AG10803 (cell line): ENCODE measurements at regions not wholly inside any gene's neighbourhood (a gene's known extent, or its start where the extent isn't known, plus 50 kb on each side); places are given as distances from the start of the nearest gene placed in this dataset.

Experiments used
- DNase-seq: peaks from one replicate; pipeline ENCODE4 v3.0.0; 2010; ENCODE audit warnings: low read depth
- H3K4me3 ChIP-seq: 2 replicates; pipeline ENCODE4 v1.5.1; 2011; ENCODE audit warnings: mild to moderate bottlenecking, low read length, control low read depth
- CTCF ChIP-seq: conservative IDR thresholded peaks from 2 replicates; pipeline ENCODE4 v1.5.1; 2011; ENCODE audit warnings: mild to moderate bottlenecking, low read length, control low read depth, inconsistent platforms

- no peak for DNase-seq
- TF ChIP-seq CTCF, result no peak
- no peak overlapping the region for H3K4me3 ChIP-seq
Observed at GRCh38 chr2:82412021-82412420, 2047.1 kb downstream of the SUCLG1 start.

GRCh38 chr2:82411071-82411470, 2048.0 kb downstream of the SUCLG1 start:
- no peak for DNase-seq
- no peak for TF ChIP-seq CTCF
- no peak overlapping the region for H3K4me3 ChIP-seq

GRCh38 chr2:82395531-82395930, 2063.5 kb downstream of the SUCLG1 start:
- no peak overlapping the region for H3K4me3 ChIP-seq
- no peak for TF ChIP-seq CTCF
- DNase-seq, result no peak

GRCh38 chr2:82391386-82391785, 2067.7 kb downstream of the SUCLG1 start:
- no peak for TF ChIP-seq CTCF
- H3K4me3 ChIP-seq, result no peak overlapping the region
- no peak for DNase-seq

GRCh38 chr2:82355622-82356021, 2051.1 kb upstream of the LRRTM1 start:
- no peak for TF ChIP-seq CTCF
- DNase-seq, result no peak
- no peak overlapping the region for H3K4me3 ChIP-seq

GRCh38 chr2:82345910-82346309, 2041.4 kb upstream of the LRRTM1 start:
- no peak overlapping the region for H3K4me3 ChIP-seq
- no peak for TF ChIP-seq CTCF
- no peak for DNase-seq

- no peak for TF ChIP-seq CTCF
- no peak for DNase-seq
Observed at GRCh38 chr2:82344670-82345069, 2040.1 kb upstream of the LRRTM1 start.

More at GRCh38 chr2:82344670-82345069, 2040.1 kb upstream of the LRRTM1 start:
- H3K4me3 ChIP-seq, result no peak overlapping the region
